PFSK-1 (cell line): ENCODE measurements at regions not wholly inside any gene's neighbourhood (a gene's known extent, or its start where the extent isn't known, plus 50 kb on each side); places are given as distances from the start of the nearest gene placed in this dataset.

Experiments
- POLR2AphosphoS5 ChIP-seq: IDR thresholded peaks from 2 replicates; pipeline ENCODE4 v1.6.1; 2012; ENCODE audit warnings: low read depth, mild to moderate bottlenecking, control low read depth, low read length, moderate library complexity
- SIN3A ChIP-seq: IDR thresholded peaks from 2 replicates; pipeline ENCODE4 v1.6.1; 2012; ENCODE audit warnings: mild to moderate bottlenecking, low read length, moderate library complexity, borderline replicate concordance; ENCODE audit not compliant: insufficient read depth
- TAF1 ChIP-seq: IDR thresholded peaks from 2 replicates; pipeline ENCODE4 v1.6.1; 2012; ENCODE audit warnings: low read length, control low read depth, borderline replicate concordance; ENCODE audit not compliant: insufficient read depth

DNA sequence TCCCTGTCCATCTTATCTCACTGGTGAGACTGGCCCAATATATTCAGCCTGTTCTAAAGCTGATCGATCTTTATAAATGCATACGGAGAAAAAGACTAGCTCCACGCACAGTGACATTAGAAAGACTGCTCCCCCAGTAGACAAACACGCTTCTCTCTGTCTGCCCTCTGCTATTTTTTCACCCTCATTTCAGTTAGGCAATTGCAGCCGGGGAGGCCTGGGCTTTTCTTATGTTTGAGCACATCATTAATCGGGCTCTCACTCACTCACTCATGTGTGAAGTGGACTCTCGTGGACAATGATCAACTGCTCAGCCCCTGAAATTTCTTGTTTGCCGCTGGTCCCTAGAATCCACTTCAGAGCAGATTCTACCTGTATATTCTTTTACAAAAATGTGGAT lies 824.7 kb upstream of the TENM3 start:
- no peak for TF ChIP-seq TAF1
- no peak for TF ChIP-seq POLR2AphosphoS5
- no peak for TF ChIP-seq SIN3A
